ENCODE measurements at regions not wholly inside any gene's neighbourhood (a gene's known extent, or its start where the extent isn't known, plus 50 kb on each side); places are given as distances from the start of the nearest gene placed in this dataset.

- no peak overlapping the region for H3K4me3 ChIP-seq (ENCODE audit: low read depth, low read length)
- no peak for DNase-seq (ENCODE audit: low read depth)
- TF ChIP-seq POLR2A (IDR thresholded peaks at IDR 0.05; ENCODE audit: extremely low read depth, insufficient read length) (no peak), MAX (IDR thresholded peaks at IDR 0.05; ENCODE audit: low read depth, low read length) (no peak), MYC (IDR thresholded peaks at IDR 0.05; ENCODE audit: low read depth, low read length) (no peak), CTCF (IDR thresholded peaks at IDR 0.05; ENCODE audit: low read depth, low read length) (no peak)
These were observed 54.7 kb upstream of the PDE7B start for GRCh38 chr6:135796643-135797305.

- DNase-seq (ENCODE audit: low read depth): no peak
- no peak overlapping the region for H3K4me3 ChIP-seq (ENCODE audit: low read depth, low read length)
- TF ChIP-seq CTCF (IDR thresholded peaks at IDR 0.05; ENCODE audit: low read depth, low read length) (no peak), MYC (IDR thresholded peaks at IDR 0.05; ENCODE audit: low read depth, low read length) (no peak), MAX (IDR thresholded peaks at IDR 0.05; ENCODE audit: low read depth, low read length) (no peak), POLR2A (IDR thresholded peaks at IDR 0.05; ENCODE audit: extremely low read depth, insufficient read length) (no peak)
These were observed 54.1 kb upstream of the PDE7B start for GRCh38 chr6:135797361-135797760.

GRCh38 chr6:135798751-135799515 is 52.6 kb upstream of the PDE7B start:
- no peak for TF ChIP-seq POLR2A (IDR thresholded peaks at IDR 0.05; ENCODE audit: extremely low read depth, insufficient read length)
- no peak for DNase-seq (ENCODE audit: low read depth)
- H3K4me3 ChIP-seq (ENCODE audit: low read depth, low read length): no peak overlapping the region
